WTC11 (cell line): ENCODE measurements at regions not wholly inside any gene's neighbourhood (a gene's known extent, or its start where the extent isn't known, plus 50 kb on each side); places are given as distances from the start of the nearest gene placed in this dataset.

Source experiments
- CREB1 ChIP-seq: sonication (generic); formaldehyde crosslinking; IDR thresholded peaks from 2 replicates; pipeline ENCODE4 v1.8.0; 2023; ENCODE audit warnings: mild to moderate bottlenecking, missing genetic modification reagents
- CTCF ChIP-seq: fragments of 200-600 bp; IDR thresholded peaks from 2 replicates; pipeline ENCODE4 v1.8.0; 2022; ENCODE audit warnings: antibody characterized with exemption
- FOXP4 ChIP-seq: sonication (generic); formaldehyde crosslinking; IDR thresholded peaks from 2 replicates; pipeline ENCODE4 v1.8.0; 2022; ENCODE audit warnings: mild to moderate bottlenecking, missing genetic modification reagents
- NFYB ChIP-seq: sonication (generic); formaldehyde crosslinking; conservative IDR thresholded peaks from 2 replicates; pipeline ENCODE4 v1.8.0; 2022; ENCODE audit warnings: low read depth, missing genetic modification reagents
- RORB ChIP-seq: fragments of 250-450 bp; sonication (Bioruptor Pico); IDR thresholded peaks from 2 replicates; pipeline ENCODE4 v1.9.0; 2021; ENCODE audit warnings: mild to moderate bottlenecking
- ZNF219 ChIP-seq: sonication (generic); formaldehyde crosslinking; IDR thresholded peaks from 2 replicates; pipeline ENCODE4 v1.8.0; 2023; ENCODE audit warnings: missing genetic modification reagents, mild to moderate bottlenecking, borderline replicate concordance
- ZNF532 ChIP-seq: fragments of 250-450 bp; sonication (Bioruptor Pico); IDR thresholded peaks from 2 replicates; pipeline ENCODE4 v1.9.0; 2021; ENCODE audit warnings: mild to moderate bottlenecking, borderline replicate concordance
- TF ChIP-seq, protein P1 (sequence below): sonication (generic); formaldehyde crosslinking; IDR thresholded peaks from 2 replicates; pipeline ENCODE4 v1.8.1; 2023; ENCODE audit warnings: mild to moderate bottlenecking, missing genetic modification reagents, borderline replicate concordance

DNA sequence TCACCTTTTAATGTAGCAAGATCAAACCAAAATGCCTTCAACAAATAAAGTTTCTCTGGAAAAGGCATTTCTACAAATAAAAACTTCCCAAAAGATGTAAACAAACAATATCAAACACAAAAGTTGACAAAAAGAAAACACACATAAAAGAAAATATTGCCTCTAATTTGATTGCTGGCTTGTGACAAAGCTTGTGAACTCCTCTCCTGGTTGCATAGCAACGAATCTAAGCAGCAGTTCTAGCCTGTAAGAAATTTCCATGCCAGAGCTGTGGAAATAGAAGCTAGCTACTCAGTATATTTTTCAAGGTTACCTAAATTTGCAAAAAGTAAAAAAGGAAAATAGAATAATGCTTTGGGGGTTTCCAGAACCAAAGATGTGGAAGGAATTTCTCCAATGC lies 173.9 kb upstream of the CDK1 start:
- TF ChIP-seq CTCF (no peak), ZNF219 (CRISPR knock-in tag) (no peak), NFYB (CRISPR knock-in tag) (no peak), RORB (CRISPR knock-in tag) (no peak), ZNF532 (no peak), CREB1 (CRISPR knock-in tag) (no peak), FOXP4 (no peak)
- TF ChIP-seq, protein P1, sequence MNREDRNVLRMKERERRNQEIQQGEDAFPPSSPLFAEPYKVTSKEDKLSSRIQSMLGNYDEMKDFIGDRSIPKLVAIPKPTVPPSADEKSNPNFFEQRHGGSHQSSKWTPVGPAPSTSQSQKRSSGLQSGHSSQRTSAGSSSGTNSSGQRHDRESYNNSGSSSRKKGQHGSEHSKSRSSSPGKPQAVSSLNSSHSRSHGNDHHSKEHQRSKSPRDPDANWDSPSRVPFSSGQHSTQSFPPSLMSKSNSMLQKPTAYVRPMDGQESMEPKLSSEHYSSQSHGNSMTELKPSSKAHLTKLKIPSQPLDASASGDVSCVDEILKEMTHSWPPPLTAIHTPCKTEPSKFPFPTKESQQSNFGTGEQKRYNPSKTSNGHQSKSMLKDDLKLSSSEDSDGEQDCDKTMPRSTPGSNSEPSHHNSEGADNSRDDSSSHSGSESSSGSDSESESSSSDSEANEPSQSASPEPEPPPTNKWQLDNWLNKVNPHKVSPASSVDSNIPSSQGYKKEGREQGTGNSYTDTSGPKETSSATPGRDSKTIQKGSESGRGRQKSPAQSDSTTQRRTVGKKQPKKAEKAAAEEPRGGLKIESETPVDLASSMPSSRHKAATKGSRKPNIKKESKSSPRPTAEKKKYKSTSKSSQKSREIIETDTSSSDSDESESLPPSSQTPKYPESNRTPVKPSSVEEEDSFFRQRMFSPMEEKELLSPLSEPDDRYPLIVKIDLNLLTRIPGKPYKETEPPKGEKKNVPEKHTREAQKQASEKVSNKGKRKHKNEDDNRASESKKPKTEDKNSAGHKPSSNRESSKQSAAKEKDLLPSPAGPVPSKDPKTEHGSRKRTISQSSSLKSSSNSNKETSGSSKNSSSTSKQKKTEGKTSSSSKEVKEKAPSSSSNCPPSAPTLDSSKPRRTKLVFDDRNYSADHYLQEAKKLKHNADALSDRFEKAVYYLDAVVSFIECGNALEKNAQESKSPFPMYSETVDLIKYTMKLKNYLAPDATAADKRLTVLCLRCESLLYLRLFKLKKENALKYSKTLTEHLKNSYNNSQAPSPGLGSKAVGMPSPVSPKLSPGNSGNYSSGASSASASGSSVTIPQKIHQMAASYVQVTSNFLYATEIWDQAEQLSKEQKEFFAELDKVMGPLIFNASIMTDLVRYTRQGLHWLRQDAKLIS (CRISPR knock-in tag) = no peak
